Testis (tissue), 2 donors: ENCODE measurements at regions not wholly inside any gene's neighbourhood (a gene's known extent, or its start where the extent isn't known, plus 50 kb on each side); places are given as distances from the start of the nearest gene placed in this dataset.

Source experiments
- CTCF ChIP-seq, 3 experiments: fragments of 450-650 bp in 2 of 3; fragments of 200-600 bp in 1 of 3; sonication (generic) in 1 of 3; IDR thresholded peaks; one replicate each; pipeline ENCODE4 v1.5.1; 2016 to 2019; ENCODE audit warnings: antibody characterized with exemption in 3 of 3, mild to moderate bottlenecking in 2 of 3, moderate library complexity in 1 of 3
- POLR2A ChIP-seq: fragments of 450-650 bp; IDR thresholded peaks from one replicate; pipeline ENCODE4 v1.6.1; 2017; ENCODE audit warnings: antibody characterized with exemption, mild to moderate bottlenecking, moderate library complexity

GRCh38 chr18:29307231-29307630 lies 1130.3 kb upstream of the CDH2 start:
- TF ChIP-seq CTCF (IDR thresholded peaks at IDR 0.05) (no peak), POLR2A (no peak)
